HCT116 (cell line): ENCODE measurements at regions not wholly inside any gene's neighbourhood (a gene's known extent, or its start where the extent isn't known, plus 50 kb on each side); places are given as distances from the start of the nearest gene placed in this dataset.

Experiments
- ATAC-seq: fragments of 200-7000 bp; cut with Tn5 transposase; 2 replicates; pipeline ENCODE4 v1.9.1; 2020; ENCODE audit warnings: mild to moderate bottlenecking, moderate library complexity
- BruUV-seq: library from RNA; stranded (reverse); fragments of 400-500 nt; replicated peaks from 2 replicates; lab custom pipeline; 2021; lab: Mats Ljungman, UMichigan
- CTCF ChIA-PET: fragments of 300-600 bp; sonication (Branson Sonifier 250); formaldehyde crosslinking; loops from one replicate; lab custom pipeline; 2021; ENCODE audit warnings: antibody characterized with exemption; lab: Charles Lee
- POLR2A ChIA-PET: fragments of 300-600, 350-600 bp; sonication (Branson Sonifier 250); formaldehyde crosslinking; loops from one replicate; lab custom pipeline; 2021; ENCODE audit warnings: antibody characterized with exemption; lab: Charles Lee
- RAD21 ChIA-PET, 2 experiments: fragments of 300-600 bp; sonication (Branson Sonifier 250); formaldehyde crosslinking; loops; one replicate each; lab custom pipeline; 2023; ENCODE audit warnings: low total read pairs in 2 of 2; ENCODE audit not compliant: uncharacterized antibody in 2 of 2, unreplicated experiment in 2 of 2, low non-redundant PET in 1 of 2; lab: Charles Lee
- DNase-seq: peaks from one replicate; pipeline ENCODE4 v3.0.0-alpha.2; 2010; ENCODE audit warnings: low read depth, low spot score
- H2AFZ ChIP-seq: fragments of 200-600 bp; shearing (Covaris generic), sonication (generic); 2 replicates; pipeline ENCODE4 v1.6.1; 2017; ENCODE audit warnings: low read depth, mixed run types, mixed read lengths, antibody characterized with exemption, low read length; ENCODE audit not compliant: poor library complexity, severe bottlenecking
- H3K27ac ChIP-seq: 2 replicates; pipeline ENCODE4 v1.5.1; 2012; ENCODE audit warnings: low read depth, low read length
- H3K27me3 ChIP-seq: fragments of 200-600 bp; sonication (generic); 2 replicates; pipeline ENCODE4 v1.6.1; 2016; ENCODE audit warnings: mixed run types, low read length, mixed read lengths; ENCODE audit not compliant: insufficient read depth
- H3K36me3 ChIP-seq, 2 experiments: fragments of 200-500 bp in 1 of 2; fragments of 200-600 bp in 1 of 2; sonication (Bioruptor generic) in 1 of 2; sonication (generic) in 1 of 2; 2 replicates each; pipeline versions ENCODE4 v1.5.1 to v1.6.1; 2014 to 2016; ENCODE audit warnings: low read length in 2 of 2, inconsistent platforms in 1 of 2, mixed read lengths in 1 of 2, mixed run types in 1 of 2; ENCODE audit not compliant: insufficient read depth in 2 of 2, control insufficient read depth in 1 of 2
- H3K4me1 ChIP-seq, 2 experiments: fragments of 200-600 bp in 1 of 2; sonication (generic) in 1 of 2; 2 replicates each; pipeline versions ENCODE4 v1.5.1 to v1.6.1; 2012 to 2017; ENCODE audit warnings: low read length in 2 of 2, inconsistent platforms in 1 of 2, mild to moderate bottlenecking in 1 of 2, mixed read lengths in 1 of 2, mixed run types in 1 of 2, moderate library complexity in 1 of 2; ENCODE audit not compliant: insufficient read depth in 2 of 2, control insufficient read depth in 1 of 2
- H3K4me2 ChIP-seq: fragments of 200-600 bp; sonication (generic); 2 replicates; pipeline ENCODE4 v1.6.1; 2017; ENCODE audit warnings: mixed run types, low read length, mixed read lengths
- H3K4me3 ChIP-seq, 2 experiments: fragments of 200-600 bp in 1 of 2; sonication (generic) in 1 of 2; replicated peaks in 1 of 2; 2 replicates each; pipeline ENCODE4 v1.5.1; 2011 to 2016; ENCODE audit warnings: low read length in 2 of 2, control low read depth in 1 of 2, low read depth in 1 of 2, mild to moderate bottlenecking in 1 of 2, mixed read lengths in 1 of 2, mixed run types in 1 of 2
- H3K79me2 ChIP-seq: fragments of 200-600 bp; sonication (generic); 2 replicates; pipeline ENCODE4 v1.6.1; 2017; ENCODE audit warnings: mild to moderate bottlenecking, mixed run types, low read length, moderate library complexity, mixed read lengths; ENCODE audit not compliant: insufficient read depth
- H3K9ac ChIP-seq: fragments of 200-600 bp; sonication (generic); 2 replicates; pipeline ENCODE4 v1.6.1; 2016; ENCODE audit warnings: low read length, mixed read lengths
- H3K9me2 ChIP-seq: fragments of 200-600 bp; sonication (generic), shearing (Covaris generic); 2 replicates; pipeline ENCODE4 v1.6.1; 2017; ENCODE audit warnings: mixed run types, mild to moderate bottlenecking, moderate library complexity; ENCODE audit not compliant: insufficient read depth
- H3K9me3 ChIP-seq, 2 experiments: fragments of 200-500 bp in 1 of 2; fragments of 200-600 bp in 1 of 2; sonication (Bioruptor generic) in 1 of 2; sonication (generic) in 1 of 2; 2 replicates each; pipeline ENCODE4 v1.6.1; 2014 to 2017; ENCODE audit warnings: low read length in 2 of 2, mixed read lengths in 2 of 2, inconsistent platforms in 1 of 2, low read depth in 1 of 2, mild to moderate bottlenecking in 1 of 2, mixed run types in 1 of 2, moderate library complexity in 1 of 2; ENCODE audit not compliant: control insufficient read depth in 1 of 2, insufficient read depth in 1 of 2
- H4K20me1 ChIP-seq: fragments of 200-600 bp; sonication (generic), shearing (Covaris generic); 2 replicates; pipeline ENCODE4 v1.6.1; 2017; ENCODE audit warnings: mixed run types, mild to moderate bottlenecking, moderate library complexity; ENCODE audit not compliant: insufficient read depth
- CTCF ChIP-seq, 3 experiments: fragments of 200-600 bp in 1 of 3; sonication (generic) in 1 of 3; IDR thresholded peaks in 2 of 3; conservative IDR thresholded peaks in 1 of 3; 2 replicates each; pipeline ENCODE4 v1.5.1; 2012 to 2017; ENCODE audit warnings: low read depth in 2 of 3, low read length in 2 of 3, antibody characterized with exemption in 1 of 3, borderline replicate concordance in 1 of 3, control low read depth in 1 of 3, mild to moderate bottlenecking in 1 of 3, mixed read lengths in 1 of 3, mixed run types in 1 of 3, moderate library complexity in 1 of 3; ENCODE audit not compliant: insufficient read depth in 1 of 3
- EGR1 ChIP-seq: IDR thresholded peaks from 2 replicates; pipeline ENCODE4 v1.6.1; 2012; ENCODE audit warnings: low read depth
- ELF1 ChIP-seq: IDR thresholded peaks from 2 replicates; pipeline ENCODE4 v1.6.1; 2012; ENCODE audit warnings: low read depth, borderline replicate concordance
- EZH2 ChIP-seq: fragments of 200-600 bp; sonication (generic); IDR thresholded peaks from 2 replicates; pipeline ENCODE4 v1.6.1; 2017; ENCODE audit warnings: antibody characterized with exemption, mixed run types
- EZH2phosphoT487 ChIP-seq: fragments of 200-600 bp; IDR thresholded peaks from 2 replicates; pipeline ENCODE4 v1.6.1; 2018; ENCODE audit warnings: antibody characterized with exemption, borderline replicate concordance
- FOSL1 ChIP-seq: IDR thresholded peaks from 2 replicates; pipeline ENCODE4 v1.6.1; 2012; ENCODE audit warnings: low read depth
- JUND ChIP-seq: IDR thresholded peaks from 2 replicates; pipeline ENCODE4 v1.6.1; 2012
- POLR2A ChIP-seq: IDR thresholded peaks from 2 replicates; pipeline ENCODE4 v1.7.0; 2011; ENCODE audit warnings: borderline replicate concordance; ENCODE audit not compliant: insufficient read depth, insufficient read length; ENCODE audit errors: extremely low read depth
- POLR2AphosphoS5 ChIP-seq: IDR thresholded peaks from 2 replicates; pipeline ENCODE4 v1.6.1; 2011; ENCODE audit warnings: mild to moderate bottlenecking, low read depth, low read length, moderate library complexity
- RAD21 ChIP-seq: IDR thresholded peaks from 2 replicates; pipeline ENCODE4 v1.6.1; 2012; ENCODE audit warnings: low read depth, mild to moderate bottlenecking
- REST ChIP-seq: IDR thresholded peaks from 2 replicates; pipeline ENCODE4 v1.6.1; 2012; ENCODE audit warnings: low read depth
- SRF ChIP-seq: IDR thresholded peaks from 2 replicates; pipeline ENCODE4 v1.6.1; 2012; ENCODE audit warnings: low read depth
- TCF7L2 ChIP-seq: IDR thresholded peaks from 2 replicates; pipeline ENCODE4 v1.7.0; 2011; ENCODE audit warnings: borderline replicate concordance, inconsistent platforms; ENCODE audit not compliant: insufficient read depth, insufficient read length; ENCODE audit errors: extremely low read depth
- YY1 ChIP-seq: IDR thresholded peaks from 2 replicates; pipeline ENCODE4 v1.6.1; 2011; ENCODE audit warnings: low read length, low read depth, moderate library complexity, mild to moderate bottlenecking; ENCODE audit not compliant: insufficient replicate concordance; ENCODE audit errors: extremely low read depth
- ZFX ChIP-seq: fragments of 450-650 bp; IDR thresholded peaks from 2 replicates; pipeline ENCODE4 v1.6.1; 2017
- intact Hi-C: fragments of 100-400 bp; cut with micrococcal nuclease; formaldehyde crosslinking; loops from 2 replicates; pipeline ENCODE4 v1.10.0; 2022
- TF ChIP-seq, protein P1 (sequence below): IDR thresholded peaks from 2 replicates; pipeline ENCODE4 v1.6.1; 2012
- TF ChIP-seq, protein P2 (sequence below): IDR thresholded peaks from 2 replicates; pipeline ENCODE4 v1.6.1; 2011; ENCODE audit warnings: mild to moderate bottlenecking, low read length, moderate library complexity; ENCODE audit not compliant: insufficient replicate concordance; ENCODE audit errors: extremely low read depth

DNA sequence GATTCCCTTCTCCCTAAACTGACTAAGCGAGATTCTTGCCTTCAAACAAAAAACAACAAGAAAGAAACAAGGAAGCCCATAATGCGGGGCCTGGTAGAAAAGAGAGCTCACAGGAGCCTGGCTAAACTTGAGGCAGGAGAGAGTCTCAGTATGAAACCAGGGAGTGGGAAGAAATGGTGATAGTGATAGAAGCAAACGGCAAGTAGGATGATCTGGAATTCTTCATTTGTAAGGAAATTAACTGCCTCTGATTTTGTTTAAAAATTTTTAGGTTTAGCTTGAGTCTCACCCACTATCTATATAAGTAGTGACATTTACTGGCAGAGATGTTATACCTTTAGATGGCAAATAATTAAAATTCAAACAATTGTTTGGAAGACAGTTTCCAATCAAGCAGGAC lies 1356.5 kb upstream of the LRRTM1 start:
- Histone ChIP-seq H3K79me2 (no peaks in the 10 kb centered on the region), H3K4me1 (peaks cover 21 to 36% of the 10 kb centered on the region in 2 experiments), H3K4me3 (no peak overlapping the region), H3K9ac (no peak overlapping the region), H3K27ac (no peak overlapping the region), H3K9me3 (no peaks in the 10 kb centered on the region), H3K4me2 (no peak overlapping the region), H4K20me1 (no peaks in the 10 kb centered on the region), H3K27me3 (no peaks in the 10 kb centered on the region), H2AFZ (peak overlapping the region; percentile 66), H3K36me3 (no peaks in the 10 kb centered on the region), H3K9me2 (no peaks in the 10 kb centered on the region)
- POLR2A ChIA-PET, result no interaction called here
- intact Hi-C loops, result no loop called here
- DNase-seq (no peak), ATAC-seq (no peak)
- RAD21 ChIA-PET, result no interaction called here
- BruUV-seq, result no TSS peak
- CTCF ChIA-PET, result no interaction called here
- TF ChIP-seq POLR2AphosphoS5 (no peak), ELF1 (no peak), EZH2 (no peak), SRF (no peak), RAD21 (no peak), EZH2phosphoT487 (no peak), EGR1 (no peak), CTCF (IDR thresholded peaks at IDR 0.05 in 2 of 3, conservative IDR thresholded peaks at IDR 0.05 in 1 of 3; ENCODE audit: borderline replicate concordance in 1 of 3, insufficient read depth in 1 of 3, low read depth in 2 of 3, low read length in 2 of 3) (no peak), ZFX (no peak; the same call in 1 of the 2 replicates), JUND (no peak), YY1 (no peak), TCF7L2 (no peak), POLR2A (no peak), REST (no peak), FOSL1 (no peak)
- TF ChIP-seq, protein P1, sequence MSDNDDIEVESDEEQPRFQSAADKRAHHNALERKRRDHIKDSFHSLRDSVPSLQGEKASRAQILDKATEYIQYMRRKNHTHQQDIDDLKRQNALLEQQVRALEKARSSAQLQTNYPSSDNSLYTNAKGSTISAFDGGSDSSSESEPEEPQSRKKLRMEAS, result no peak
- TF ChIP-seq, protein P2, sequence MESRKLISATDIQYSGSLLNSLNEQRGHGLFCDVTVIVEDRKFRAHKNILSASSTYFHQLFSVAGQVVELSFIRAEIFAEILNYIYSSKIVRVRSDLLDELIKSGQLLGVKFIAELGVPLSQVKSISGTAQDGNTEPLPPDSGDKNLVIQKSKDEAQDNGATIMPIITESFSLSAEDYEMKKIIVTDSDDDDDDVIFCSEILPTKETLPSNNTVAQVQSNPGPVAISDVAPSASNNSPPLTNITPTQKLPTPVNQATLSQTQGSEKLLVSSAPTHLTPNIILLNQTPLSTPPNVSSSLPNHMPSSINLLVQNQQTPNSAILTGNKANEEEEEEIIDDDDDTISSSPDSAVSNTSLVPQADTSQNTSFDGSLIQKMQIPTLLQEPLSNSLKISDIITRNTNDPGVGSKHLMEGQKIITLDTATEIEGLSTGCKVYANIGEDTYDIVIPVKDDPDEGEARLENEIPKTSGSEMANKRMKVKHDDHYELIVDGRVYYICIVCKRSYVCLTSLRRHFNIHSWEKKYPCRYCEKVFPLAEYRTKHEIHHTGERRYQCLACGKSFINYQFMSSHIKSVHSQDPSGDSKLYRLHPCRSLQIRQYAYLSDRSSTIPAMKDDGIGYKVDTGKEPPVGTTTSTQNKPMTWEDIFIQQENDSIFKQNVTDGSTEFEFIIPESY, result no peak
